ENCODE measurements at regions not wholly inside any gene's neighbourhood (a gene's known extent, or its start where the extent isn't known, plus 50 kb on each side); places are given as distances from the start of the nearest gene placed in this dataset.

DNA sequence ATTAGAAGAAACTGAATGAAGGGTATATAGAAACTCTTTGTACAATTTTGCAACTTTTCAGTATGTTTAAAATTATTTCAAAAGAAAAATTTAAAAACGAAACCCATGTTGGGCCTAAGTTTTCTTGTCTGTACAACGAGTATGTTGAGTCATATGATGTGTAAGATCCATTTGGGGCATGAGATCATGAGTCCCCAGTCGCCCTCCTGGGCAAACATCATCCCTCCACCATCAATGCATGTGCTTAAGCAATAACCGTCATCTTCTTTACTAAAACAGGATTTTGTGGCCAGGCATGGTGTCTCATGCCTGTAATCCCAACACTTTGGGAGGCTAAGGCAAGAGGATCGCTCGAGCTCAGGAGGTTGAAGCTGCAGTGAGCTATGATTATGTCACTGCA, 54.2 kb upstream of the CDCA7L start:
- TF ChIP-seq, protein P1, sequence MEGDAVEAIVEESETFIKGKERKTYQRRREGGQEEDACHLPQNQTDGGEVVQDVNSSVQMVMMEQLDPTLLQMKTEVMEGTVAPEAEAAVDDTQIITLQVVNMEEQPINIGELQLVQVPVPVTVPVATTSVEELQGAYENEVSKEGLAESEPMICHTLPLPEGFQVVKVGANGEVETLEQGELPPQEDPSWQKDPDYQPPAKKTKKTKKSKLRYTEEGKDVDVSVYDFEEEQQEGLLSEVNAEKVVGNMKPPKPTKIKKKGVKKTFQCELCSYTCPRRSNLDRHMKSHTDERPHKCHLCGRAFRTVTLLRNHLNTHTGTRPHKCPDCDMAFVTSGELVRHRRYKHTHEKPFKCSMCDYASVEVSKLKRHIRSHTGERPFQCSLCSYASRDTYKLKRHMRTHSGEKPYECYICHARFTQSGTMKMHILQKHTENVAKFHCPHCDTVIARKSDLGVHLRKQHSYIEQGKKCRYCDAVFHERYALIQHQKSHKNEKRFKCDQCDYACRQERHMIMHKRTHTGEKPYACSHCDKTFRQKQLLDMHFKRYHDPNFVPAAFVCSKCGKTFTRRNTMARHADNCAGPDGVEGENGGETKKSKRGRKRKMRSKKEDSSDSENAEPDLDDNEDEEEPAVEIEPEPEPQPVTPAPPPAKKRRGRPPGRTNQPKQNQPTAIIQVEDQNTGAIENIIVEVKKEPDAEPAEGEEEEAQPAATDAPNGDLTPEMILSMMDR (IDR thresholded peaks at IDR 0.05; ENCODE audit: low read depth, low read length, missing input control) = no peak
- TF ChIP-seq RAD21 (IDR thresholded peaks at IDR 0.05) (no peak), YY1 (IDR thresholded peaks at IDR 0.05) (no peak), RXRA (IDR thresholded peaks at IDR 0.05) (no peak), JUND (IDR thresholded peaks at IDR 0.05) (no peak), EGR1 (IDR thresholded peaks at IDR 0.05; ENCODE audit: low read depth in 2 of 2) (no peak), GABPA (IDR thresholded peaks at IDR 0.05 in 1 of 2, conservative IDR thresholded peaks at IDR 0.05 in 1 of 2) (no peak), TAF1 (conservative IDR thresholded peaks at IDR 0.05) (no peak), FOXA1 (IDR thresholded peaks at IDR 0.05) (no peak), HNF4G (IDR thresholded peaks at IDR 0.05) (no peak)
- TF ChIP-seq, protein P2, sequence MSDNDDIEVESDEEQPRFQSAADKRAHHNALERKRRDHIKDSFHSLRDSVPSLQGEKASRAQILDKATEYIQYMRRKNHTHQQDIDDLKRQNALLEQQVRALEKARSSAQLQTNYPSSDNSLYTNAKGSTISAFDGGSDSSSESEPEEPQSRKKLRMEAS (IDR thresholded peaks at IDR 0.05) = no peak
- TF ChIP-seq, protein P3, sequence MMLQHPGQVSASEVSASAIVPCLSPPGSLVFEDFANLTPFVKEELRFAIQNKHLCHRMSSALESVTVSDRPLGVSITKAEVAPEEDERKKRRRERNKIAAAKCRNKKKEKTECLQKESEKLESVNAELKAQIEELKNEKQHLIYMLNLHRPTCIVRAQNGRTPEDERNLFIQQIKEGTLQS (IDR thresholded peaks at IDR 0.05) = no peak

Data from liver (tissue), 3 donors.